ENCODE measurements at regions not wholly inside any gene's neighbourhood (a gene's known extent, or its start where the extent isn't known, plus 50 kb on each side); places are given as distances from the start of the nearest gene placed in this dataset.

DNA sequence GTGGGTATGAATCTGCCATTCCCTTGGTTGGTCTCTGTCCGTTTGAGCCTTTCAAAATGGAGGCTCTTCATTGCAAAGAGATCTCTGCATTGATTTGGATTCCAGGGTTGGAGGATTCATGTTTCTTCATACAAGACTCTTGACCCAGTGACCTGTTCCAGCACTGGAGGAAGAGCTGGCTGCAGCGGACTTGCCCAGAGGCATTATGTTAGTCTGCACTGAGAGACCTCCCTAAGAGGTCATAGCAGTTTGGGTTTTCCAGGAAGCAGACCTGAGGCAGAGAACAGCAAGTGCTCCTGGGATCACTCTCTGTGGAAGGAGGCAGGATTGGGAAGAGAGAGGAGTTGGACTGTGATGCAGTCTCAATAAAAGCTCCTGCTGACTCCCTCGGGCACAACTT, 57.7 kb upstream of the PTPRT start:
- Histone ChIP-seq H2AFZ (ENCODE audit: low read length) (no peak overlapping the region), H3K4me2 (ENCODE audit: low read length) (no peak overlapping the region), H3K36me3 (ENCODE audit: insufficient read depth, low read length) (no peaks in the 10 kb centered on the region), H4K20me1 (ENCODE audit: insufficient read depth, low read length) (no peaks in the 10 kb centered on the region), H3K27ac (ENCODE audit: low read depth, low read length, poor library complexity, severe bottlenecking) (no peak overlapping the region), H3K4me3 (ENCODE audit: low read depth, low read length, poor library complexity, severe bottlenecking) (no peak overlapping the region), H3K9me2 (ENCODE audit: low read depth, low read length) (no peaks in the 10 kb centered on the region), H3K27me3 (ENCODE audit: insufficient read depth, low read length) (no peaks in the 10 kb centered on the region), H3K9ac (ENCODE audit: low read length) (no peak overlapping the region), H3K79me2 (ENCODE audit: insufficient read depth, low read length) (no peaks in the 10 kb centered on the region), H3K9me3 (ENCODE audit: low read length) (no peaks in the 10 kb centered on the region), H3F3A (ENCODE audit: insufficient read depth, low read length) (no peaks in the 10 kb centered on the region), H3K4me1 (ENCODE audit: insufficient read depth, low read length, severe bottlenecking) (no peaks in the 10 kb centered on the region)
- TF ChIP-seq CTCF (IDR thresholded peaks at IDR 0.05; ENCODE audit: low read length), result no peak
- TF ChIP-seq EZH2 (IDR thresholded peaks at IDR 0.05; ENCODE audit: borderline replicate concordance, low read length), result no peak

DNA sequence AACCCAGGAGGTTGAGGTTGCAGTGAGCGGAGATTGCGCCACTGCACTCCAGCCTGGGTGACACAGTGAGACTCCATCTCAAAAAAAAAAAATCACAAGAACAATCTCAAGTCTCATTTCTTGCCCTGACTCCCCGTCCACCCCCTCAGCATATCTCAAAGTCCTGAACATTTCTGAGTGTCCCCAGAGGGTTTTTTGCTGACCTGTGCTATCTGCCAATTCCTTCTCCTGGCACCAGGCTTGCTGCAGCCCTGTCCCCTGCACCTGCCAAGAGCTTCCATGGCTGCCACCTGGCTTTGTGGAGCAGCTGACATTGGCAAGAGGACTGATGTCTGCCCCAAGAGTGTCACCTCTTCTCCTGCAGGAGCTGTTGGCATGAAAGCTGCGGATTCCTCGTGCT, 54.9 kb upstream of the PTPRT start:
- Histone ChIP-seq H3K4me3 (ENCODE audit: low read depth, low read length, poor library complexity, severe bottlenecking) (no peak overlapping the region), H3K27ac (ENCODE audit: low read depth, low read length, poor library complexity, severe bottlenecking) (no peak overlapping the region), H4K20me1 (ENCODE audit: insufficient read depth, low read length) (no peaks in the 10 kb centered on the region), H3K4me2 (ENCODE audit: low read length) (no peak overlapping the region), H2AFZ (ENCODE audit: low read length) (no peak overlapping the region), H3K9ac (ENCODE audit: low read length) (no peak overlapping the region), H3K4me1 (ENCODE audit: insufficient read depth, low read length, severe bottlenecking) (no peaks in the 10 kb centered on the region), H3K36me3 (ENCODE audit: insufficient read depth, low read length) (no peaks in the 10 kb centered on the region), H3K79me2 (ENCODE audit: insufficient read depth, low read length) (no peaks in the 10 kb centered on the region), H3K27me3 (ENCODE audit: insufficient read depth, low read length) (no peaks in the 10 kb centered on the region; the same call in 1 of the 2 replicates), H3K9me3 (ENCODE audit: low read length) (no peaks in the 10 kb centered on the region), H3K9me2 (ENCODE audit: low read depth, low read length) (no peaks in the 10 kb centered on the region), H3F3A (ENCODE audit: insufficient read depth, low read length) (no peaks in the 10 kb centered on the region)
- TF ChIP-seq CTCF (IDR thresholded peaks at IDR 0.05; ENCODE audit: low read length), result no peak

DNA sequence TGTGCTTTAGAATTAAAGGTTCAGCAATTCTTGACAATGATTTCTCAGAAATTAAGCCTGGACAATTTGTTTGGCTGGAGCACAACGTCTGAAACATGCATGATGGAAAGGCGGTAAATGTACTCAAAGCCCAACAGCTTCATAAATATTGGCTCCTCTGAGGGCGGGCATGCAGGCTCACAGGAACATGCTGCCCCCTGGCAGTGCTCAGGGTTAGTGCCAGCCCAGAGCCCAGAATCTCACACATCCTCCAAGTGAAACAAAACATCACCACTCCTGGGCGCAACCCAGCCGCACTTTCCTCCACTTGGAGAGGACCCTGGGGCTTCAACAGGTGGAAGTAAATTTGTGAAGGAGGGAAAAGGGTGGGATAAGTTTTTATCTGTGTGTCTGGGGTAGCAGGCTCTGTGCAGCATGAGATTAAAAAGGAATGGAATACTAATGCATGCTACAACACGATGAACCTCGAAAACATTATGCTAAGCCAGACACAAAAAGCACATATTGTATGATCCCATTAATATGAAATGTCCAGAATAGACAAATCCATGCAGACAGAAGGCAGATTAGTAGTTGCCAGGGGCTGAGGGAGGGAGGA, 54.1 kb upstream of the PTPRT start:
- Histone ChIP-seq H3K4me2 (ENCODE audit: low read length) (no peak overlapping the region), H3K9me2 (ENCODE audit: low read depth, low read length) (no peaks in the 10 kb centered on the region), H4K20me1 (ENCODE audit: insufficient read depth, low read length) (no peaks in the 10 kb centered on the region), H3K36me3 (ENCODE audit: insufficient read depth, low read length) (no peaks in the 10 kb centered on the region), H3K27ac (ENCODE audit: low read depth, low read length, poor library complexity, severe bottlenecking) (no peak overlapping the region), H3K4me1 (ENCODE audit: insufficient read depth, low read length, severe bottlenecking) (no peaks in the 10 kb centered on the region), H3K9me3 (ENCODE audit: low read length) (no peaks in the 10 kb centered on the region), H3K4me3 (ENCODE audit: low read depth, low read length, poor library complexity, severe bottlenecking) (no peak overlapping the region), H3K27me3 (ENCODE audit: insufficient read depth, low read length) (no peaks in the 10 kb centered on the region; the same call in 1 of the 2 replicates), H3K79me2 (ENCODE audit: insufficient read depth, low read length) (no peaks in the 10 kb centered on the region), H3F3A (ENCODE audit: insufficient read depth, low read length) (no peaks in the 10 kb centered on the region), H2AFZ (ENCODE audit: low read length) (no peak overlapping the region), H3K9ac (ENCODE audit: low read length) (no peak overlapping the region)
- TF ChIP-seq CTCF (IDR thresholded peaks at IDR 0.05; ENCODE audit: low read length), result peak; percentile 46; the same call in 1 of the 2 replicates
- no peak for TF ChIP-seq EZH2 (IDR thresholded peaks at IDR 0.05; ENCODE audit: borderline replicate concordance, low read length)

Measured in OCI-LY1 (cell line).